Fibroblast of skin of right quadriceps (primary cell): ENCODE measurements at regions not wholly inside any gene's neighbourhood (a gene's known extent, or its start where the extent isn't known, plus 50 kb on each side); places are given as distances from the start of the nearest gene placed in this dataset.
"Not testable (repeated sequence)": the region's sequence is repeated elsewhere in the genome, so short reads cannot be mapped to it uniquely, and the experiment has no call there.

Experiments
- DNase-seq: peaks from one replicate; pipeline ENCODE4 v3.0.0-alpha.2; 2013

DNA sequence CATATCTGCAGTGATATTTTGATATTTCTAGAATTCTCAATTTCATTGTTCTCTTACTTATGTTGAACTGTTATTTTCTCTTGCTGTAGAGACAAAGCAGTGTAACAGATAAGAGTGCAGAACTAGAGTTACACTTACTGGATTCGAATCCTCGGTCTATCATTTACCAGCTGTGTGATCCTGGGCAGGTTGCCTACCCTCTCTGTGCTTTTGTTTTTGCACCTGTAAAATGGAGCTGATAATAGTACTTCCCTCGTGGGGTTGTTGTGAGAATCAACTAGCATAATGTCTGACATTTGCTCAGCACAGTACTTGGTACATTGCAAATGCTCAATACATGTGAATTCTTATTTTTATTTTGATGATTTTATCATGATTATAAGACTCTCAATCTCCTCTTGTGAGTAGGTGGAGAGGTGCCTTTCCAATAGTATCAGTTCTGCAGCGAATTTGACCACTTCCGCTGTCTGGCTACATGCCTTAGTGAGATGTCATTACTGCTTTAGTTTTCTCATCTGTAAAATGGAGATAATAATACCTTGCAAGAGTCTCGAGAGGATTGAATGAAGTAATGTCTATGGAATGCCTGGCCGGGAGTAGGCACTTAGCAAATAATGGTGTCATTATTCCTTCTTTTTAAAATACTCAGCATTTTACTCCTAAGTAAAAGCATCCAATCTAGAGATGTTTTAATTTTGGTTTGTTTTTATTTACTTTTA, 312.2 kb upstream of the MAF start:
- no peak for DNase-seq

DNA sequence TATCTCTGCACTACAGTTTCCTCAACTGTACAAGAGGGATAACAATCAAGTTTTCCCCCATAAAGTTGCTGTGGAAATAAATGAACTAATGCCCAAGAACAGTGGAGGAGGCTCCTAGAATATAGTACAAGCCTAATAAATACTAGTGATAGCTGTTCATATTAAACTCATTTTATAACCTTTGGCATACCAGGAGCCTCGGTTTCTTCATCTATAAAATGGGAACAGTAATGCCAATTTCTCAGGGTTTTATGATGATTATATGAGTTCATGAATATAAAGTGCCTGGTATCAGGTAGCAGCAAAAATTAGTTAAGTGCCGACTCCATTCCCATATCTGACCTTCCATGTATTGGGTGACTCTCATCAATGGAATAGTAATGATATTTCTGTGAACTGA, 311.1 kb upstream of the MAF start:
- DNase-seq = no peak

DNA sequence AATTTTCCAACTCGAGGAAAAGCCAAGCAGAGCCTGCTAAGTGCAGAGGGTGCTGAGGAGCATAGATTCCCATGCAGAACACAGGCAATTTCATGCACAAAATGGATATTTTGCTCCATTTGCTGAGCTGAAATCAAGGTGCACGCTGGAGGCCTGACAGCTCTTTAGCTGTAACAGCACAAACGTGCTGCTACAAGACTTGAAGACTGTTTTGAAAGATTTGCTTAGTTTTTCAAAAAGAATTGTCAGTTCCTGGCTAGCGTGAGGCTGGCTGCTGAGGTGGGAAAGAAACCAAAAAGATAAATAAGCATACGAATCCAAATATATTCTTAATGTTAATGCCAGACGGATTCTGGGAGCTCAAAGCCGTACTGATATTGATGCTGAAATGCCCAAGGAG, 309.0 kb upstream of the MAF start:
- no peak for DNase-seq

DNA sequence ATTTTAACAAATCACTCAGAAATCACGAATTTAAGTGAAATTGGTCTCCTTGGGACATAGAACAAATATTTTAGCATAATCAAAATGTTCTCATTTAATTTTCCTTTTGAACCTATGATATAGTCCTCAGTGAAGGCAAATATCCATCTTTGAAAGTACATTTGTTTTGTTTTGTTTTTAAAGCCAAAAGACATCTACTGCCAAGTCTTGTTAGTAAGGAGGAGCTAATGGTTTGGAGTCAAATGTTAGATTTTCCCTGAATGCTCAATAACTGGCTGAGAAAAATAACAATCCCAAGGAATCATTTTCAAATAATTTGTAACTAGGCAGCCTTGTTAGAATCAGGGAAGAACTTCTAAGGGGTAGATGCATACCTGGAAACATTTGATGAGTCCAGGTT, 302.9 kb upstream of the MAF start:
- DNase-seq = no peak

DNA sequence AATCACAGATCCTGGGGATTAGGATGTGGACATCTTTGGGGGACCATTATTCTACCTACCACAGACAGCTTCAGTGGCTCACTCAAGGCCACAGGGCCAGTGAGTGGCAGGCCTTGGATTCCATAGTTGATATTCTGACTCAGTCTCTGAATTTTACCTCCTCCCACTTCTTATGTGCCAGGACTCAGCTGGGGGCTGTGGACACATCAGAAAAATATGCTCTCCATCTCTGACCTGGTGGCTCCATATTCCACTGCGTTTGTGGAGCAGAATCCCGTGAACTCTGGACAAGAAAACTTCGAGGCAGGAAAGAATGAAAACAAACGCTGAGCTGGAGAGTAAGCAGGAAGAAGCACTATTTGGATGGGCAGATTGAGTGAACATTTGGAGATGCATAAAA, 301.8 kb upstream of the MAF start:
- DNase-seq = no peak

DNA sequence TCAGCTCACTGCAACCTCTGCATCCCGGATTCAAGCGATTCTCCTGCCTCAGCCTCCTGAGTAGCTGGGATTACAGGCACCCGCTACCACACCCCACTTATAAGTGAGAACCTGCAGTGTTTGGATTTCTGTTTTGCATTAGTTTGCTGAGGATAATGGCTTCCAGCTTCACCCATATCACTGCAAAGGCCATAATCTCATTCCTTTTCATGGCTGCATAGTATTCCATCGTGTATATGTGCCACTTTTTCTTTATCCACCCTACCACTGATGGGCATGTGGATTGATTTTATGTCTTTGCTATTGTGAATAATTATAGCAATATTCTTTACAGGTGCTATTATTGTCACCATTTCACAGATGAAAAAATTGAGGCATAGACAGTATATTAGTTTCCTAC, 301.0 kb upstream of the MAF start:
- DNase-seq = no peak

DNA sequence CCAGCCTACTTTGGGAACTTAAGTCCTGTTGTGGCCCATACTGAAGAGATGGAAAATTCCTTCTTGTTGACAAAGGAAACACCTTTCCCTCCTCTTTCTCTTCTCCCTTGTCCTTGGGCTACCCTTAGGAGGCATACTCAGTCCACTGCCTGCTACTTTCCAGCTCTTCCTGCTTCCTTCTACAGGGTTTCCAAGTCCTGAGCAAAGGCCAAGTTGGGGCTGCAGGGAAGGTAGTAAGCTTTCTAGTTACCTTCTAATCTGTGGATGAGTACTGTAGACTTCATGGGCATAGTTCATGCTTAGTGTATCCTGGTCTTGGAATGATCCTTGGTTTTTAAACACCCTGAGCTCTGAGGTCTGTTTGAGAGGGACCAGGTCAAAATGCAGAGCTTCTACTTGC, 299.2 kb upstream of the MAF start:
- DNase-seq = no peak

DNA sequence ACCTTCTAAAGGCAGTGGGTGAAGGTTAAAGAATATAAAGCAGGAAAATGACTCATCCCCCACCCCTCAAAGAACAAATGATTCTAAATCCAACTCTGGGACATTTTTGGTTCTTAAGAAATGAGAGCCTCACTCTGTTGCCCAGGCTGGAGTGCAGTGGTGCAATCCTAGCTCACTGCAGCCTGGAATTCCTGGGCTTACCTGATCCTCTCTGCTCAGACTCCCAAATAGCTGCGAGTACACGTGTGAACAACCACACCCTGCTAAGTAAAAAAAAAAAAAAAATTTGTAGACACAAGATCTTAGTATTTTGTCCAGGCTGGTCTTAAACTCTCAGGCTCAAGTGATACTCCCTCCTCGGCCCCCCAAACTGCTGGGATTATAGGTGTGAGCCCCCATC, 298.8 kb upstream of the MAF start:
- DNase-seq = no peak

DNA sequence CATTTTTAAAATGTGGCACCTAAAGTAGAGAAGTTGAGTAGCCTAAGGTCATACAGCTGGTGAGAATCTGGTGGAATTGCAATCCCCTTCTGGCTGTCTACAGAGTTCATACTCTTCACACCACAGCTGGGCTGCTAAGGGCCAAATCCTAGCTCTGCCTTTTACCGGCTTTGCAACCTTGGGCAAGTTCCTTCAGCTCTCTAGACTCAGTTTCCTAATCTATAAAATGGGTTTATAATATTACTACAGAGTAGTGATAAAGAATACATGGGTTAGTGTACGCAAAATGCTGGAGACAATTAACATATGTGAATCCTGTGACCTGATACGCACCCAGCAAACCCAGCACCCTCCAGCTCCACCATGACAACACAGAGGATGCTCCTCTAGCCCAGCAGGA, 298.2 kb upstream of the MAF start:
- DNase-seq = no peak

DNA sequence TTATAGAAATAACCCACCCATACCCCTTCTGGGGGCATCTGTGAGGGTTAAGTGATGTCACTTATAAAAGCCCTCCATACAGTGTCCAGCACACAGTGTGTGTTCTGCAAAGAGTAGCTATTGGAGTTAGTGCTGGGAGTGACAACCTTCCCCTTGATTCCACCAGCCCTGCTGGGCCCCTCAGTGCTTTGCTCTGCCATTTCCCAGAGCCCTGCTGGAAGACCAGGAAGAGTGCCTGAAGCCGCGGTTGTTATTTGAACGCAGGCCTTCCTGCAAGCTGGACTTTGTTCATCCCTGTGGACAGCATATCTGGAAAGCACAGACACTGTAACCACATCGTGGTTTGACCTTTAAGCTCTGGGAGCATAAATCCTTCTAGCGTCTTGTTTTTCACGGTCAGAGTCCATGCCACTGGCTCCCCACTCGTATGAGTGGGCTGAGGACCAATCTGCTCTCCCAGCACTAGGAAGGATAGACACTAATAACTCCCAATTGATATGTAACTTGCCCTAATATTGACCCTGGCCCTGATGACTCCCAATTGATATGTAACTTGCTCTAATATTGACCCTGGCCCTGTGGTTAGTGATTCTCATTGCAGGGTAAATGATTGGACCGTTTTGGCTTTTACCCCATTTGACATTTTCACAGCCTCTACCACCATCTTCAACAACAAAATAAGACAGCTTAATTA, 297.1 kb upstream of the MAF start:
- no peak for DNase-seq

DNA sequence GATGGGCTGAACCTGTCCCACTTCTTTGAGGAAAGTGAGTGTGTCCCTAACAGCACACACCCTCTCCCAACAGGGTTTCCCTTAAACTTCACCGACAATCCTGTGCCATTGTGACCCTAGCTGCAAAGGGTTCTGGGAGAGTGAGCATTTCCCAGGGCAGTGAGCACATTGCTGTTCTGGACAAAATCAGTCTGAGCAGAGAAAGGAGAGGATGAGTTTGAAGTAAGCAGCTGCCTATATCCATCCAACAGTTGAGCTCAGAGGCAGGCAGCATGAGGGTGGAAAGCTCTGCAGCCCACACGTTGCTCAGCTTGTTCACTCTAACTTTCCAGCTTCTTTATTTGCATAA, 296.5 kb upstream of the MAF start:
- no peak for DNase-seq

DNA sequence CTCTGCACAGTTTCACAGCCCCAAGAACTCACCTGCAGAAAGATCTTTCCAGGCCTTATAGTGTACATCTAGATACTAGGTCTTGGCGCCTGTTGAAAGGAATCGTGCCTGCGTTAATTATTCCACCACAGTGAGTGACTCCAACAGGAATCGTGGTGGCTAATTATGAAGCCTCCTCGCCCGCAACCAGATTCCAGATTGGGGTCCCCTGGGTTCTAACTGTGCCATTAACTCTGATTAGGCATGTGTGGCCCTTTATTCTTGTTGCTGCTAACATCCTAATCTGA, 295.3 kb upstream of the MAF start:
- no peak for DNase-seq

DNA sequence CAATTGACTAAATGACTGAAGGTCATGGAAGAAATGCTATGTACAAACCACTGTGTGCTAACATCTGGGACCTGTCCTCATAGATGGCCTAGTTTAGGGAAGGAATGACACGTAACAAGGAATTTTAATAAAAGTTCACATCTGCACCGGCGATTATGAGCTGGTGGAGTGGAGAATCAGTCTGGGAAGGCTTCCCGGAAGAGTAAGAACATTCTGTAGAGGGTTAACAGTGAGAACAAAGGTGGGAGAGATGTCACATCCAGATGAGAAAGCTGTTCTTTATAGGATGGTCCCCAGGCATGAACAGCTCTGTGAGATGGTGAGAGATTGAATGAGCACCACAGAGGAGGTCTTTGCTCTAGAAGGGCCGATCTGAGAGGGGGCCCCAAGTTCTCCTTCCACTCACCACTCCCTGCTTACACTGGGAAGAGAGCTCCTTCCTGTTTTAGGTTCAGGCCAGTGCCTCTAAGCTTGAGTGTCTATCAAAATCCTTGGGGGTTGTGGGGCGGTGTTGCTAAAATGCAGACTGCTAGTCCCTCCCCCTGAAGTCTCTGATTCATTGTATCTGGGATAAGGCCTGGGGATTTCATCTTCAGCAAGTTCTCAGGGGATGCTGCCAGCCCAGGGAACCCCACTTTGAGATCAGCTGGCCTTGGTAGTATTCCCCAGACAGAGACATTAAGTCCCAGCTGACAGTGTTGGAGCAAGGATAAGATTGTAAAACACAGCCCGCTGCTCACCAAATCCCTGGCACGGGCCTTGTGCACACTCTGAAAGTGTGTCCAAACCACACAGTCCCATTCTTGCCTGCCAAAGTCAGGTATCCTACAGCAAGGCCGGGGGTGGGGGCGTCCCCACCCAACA, 294.7 kb upstream of the MAF start:
- DNase-seq = no peak

DNA sequence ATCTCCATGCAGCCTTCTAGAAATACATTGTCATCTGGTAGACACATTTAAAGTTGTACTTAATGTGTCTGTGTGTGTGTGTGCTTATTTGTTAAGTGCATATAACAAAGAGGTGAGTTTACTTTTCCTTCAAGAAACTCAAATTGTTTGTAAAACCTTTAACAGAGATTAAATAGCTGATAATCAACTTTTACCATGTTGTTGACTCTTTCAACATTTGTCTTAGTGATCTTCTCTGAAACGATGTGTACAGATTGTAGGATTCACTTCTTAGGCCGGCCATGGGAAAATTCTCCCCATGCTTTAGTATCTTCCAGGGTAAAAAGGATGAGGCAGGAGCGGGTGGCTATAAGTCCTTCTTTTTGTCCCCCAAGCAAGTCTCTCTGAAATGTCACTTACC, 292.9 kb upstream of the MAF start:
- no peak for DNase-seq

DNA sequence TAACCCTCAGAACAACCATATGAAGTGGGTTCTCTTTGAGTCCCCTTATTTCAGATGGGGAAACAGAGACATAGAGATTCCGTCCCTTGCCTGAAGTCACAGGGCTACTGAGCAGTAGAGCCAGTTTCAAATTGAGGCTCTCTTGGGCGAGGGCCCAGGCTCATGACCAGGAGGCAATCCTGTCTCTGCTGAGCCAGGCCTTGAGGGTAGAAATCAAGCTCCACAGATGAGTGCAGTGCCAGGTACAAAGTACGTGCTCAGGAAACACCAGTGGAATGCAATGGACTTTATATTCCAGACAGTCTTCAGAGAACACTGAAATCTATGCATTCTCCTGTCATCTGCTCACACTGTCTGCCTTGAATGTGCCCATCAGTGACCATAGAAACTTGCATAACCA, 291.7 kb upstream of the MAF start:
- DNase-seq = no peak

DNA sequence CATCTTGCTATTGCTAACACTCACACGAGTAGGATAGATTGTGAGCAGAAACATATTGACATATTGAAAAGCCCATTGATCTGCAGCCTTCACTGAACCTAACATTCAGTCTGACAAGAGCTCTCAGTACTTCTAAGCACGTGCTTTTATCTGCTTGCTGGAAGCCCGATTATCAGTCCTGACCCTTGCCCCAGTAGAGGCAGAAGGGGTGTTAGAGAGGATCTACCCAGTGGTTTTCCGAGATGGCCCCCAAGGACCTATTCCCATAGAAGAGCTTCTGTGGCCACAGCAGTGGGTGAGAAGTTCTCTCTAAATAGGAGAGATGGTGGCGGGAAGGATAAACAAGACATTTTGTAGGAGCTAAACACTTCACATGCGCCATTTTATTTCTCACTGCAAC, 290.9 kb upstream of the MAF start:
- DNase-seq = no peak

DNA sequence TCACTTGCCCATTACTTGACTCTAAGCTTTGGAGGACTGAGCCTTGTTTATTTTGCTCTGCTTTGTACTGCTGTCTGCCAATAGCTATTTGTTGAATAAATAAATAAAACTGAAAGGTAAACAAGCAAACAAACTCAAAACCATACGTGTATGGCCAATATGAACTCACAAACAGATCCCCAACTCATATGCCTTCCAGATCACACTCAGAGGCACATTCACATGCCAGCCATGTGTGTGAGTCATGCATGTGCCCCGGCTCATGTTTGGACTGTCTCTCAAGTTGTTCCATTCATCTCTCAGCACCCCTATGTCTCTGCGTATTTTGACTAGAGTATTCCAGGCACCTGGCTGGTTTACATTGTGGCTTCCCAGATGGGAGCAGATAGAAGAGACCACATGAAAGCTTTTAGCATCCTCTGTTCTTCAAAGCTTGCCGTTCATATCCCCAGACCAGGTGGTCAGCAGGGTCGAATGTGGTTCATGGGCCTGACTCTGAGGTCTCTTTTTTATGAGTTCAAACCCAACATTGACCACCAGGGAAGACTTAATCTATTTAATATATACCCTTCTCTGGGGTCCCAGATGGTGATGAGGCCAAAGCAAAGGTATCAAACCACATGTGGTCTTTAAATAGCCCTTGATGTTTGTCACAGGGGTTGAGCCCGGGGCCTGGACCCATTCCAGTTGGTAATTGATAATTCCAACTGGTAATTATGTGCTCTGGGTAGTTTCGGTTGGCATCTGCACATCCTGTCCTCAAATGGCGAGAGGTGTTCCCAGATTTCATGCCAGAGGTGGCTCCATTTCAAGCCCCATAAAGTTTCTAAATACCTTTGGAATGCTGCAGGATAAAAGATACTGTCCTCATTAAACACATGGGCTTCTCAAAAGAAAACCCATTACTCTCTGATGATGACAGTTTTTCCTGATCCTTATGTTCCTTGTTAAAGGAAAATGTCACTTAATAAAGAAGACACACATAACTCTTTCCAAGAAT, 287.3 kb upstream of the MAF start:
- no peak for DNase-seq

DNA sequence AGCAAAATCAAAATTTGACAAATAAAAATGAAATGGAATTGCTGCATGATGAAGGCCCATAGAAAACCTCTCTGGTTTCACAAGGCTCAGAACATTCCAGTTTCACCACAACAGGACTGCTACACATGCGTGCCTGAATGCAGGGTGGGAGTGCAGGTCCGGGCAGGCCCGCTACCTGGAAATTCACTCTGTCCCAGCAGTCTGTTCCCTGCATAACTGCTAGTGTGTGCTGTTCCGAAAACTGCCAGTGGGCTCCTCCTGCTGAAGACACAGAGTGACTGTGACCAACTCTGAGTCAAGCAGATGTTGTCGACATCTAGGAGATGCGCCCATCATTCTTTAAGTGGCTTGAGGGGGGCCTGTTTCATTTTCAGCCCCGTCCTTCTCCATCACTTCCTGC, 284.8 kb upstream of the MAF start:
- DNase-seq = no peak

DNA sequence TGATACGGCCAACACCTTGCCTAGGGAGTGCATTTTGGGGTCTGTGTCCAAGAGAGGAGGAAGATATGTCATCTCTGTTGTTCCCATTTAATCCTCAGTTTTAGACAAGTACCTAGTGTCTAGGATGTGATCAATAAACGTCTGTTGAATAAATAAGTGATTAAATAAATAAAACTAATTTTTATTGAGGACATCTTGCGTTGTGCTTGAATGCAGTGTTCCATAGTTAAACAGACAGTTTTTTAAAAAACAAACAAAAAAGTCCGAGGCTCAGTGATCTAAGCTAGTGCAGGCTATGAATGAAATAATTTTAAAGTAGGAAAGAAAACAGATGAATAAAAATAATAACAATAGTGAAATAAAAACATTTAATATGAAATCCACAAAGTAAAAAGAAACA, 283.0 kb upstream of the MAF start:
- no peak for DNase-seq

DNA sequence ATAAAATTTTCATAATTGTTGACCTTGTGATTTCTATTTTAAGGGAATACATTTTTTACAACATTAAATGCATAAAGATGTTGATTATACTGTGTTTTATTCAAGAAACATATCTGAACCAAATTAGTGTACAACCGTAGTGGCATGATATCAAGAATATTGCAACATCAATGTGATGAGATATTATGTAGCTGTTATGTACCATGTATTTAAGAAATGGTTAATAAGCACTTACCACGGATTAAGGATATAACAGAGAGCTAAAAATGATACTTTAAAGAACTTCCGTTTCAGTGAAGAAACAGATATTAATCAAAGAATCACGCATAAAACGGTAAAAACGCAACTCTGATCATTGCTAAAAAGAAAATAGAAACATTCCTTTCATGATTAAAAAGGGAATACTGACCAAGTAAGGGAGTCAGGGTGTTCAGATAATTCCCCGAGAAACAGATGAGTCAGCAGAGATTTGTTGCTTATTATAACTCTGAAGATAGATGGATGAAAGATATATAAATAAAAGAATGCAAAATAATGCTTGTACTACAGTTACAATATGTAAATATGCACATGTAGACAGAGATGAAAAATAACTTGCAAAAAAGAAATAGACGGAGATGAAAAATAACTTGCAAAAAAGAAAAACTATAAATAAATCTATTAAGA, 281.9 kb upstream of the MAF start:
- DNase-seq = no peak

DNA sequence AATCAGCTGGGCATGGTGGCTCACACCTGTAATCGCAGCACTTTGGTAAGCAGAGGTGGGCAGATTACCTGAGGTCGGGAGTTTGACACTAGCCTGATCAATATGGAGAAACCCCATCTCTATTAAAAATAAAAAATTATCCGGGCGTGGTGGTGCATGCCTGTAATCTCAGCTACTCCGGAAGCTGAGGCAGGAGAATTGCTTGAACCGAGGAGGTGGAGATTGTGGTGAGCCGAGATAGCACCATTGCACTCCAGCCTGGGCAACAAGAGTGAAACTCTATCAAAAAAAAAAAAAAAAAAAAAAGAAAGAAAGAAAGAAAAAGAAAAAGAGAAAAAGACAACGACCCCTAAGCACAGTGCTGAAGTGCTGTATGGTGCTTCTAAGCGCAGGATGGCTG, 280.6 kb upstream of the MAF start:
- DNase-seq = not testable (repeated sequence)

DNA sequence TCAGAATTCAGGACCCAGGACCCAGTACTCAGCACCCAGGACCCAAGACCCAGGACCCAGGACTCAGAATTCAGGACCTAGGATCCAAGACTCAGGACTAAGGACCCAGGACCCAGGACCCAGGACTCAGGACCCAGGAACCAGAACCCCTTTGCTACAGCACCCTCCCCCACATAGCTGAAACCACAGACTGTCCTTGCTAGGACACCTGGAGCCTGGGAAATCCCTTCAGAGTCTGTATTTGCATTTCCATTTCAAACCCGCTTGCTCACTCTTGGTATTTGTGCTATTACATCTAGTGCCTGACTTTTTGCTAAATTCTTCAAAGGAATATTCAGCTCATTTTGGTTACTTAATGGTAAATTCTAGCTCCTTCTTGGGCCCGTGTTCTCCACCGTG, 275.8 kb upstream of the MAF start:
- no peak for DNase-seq

DNA sequence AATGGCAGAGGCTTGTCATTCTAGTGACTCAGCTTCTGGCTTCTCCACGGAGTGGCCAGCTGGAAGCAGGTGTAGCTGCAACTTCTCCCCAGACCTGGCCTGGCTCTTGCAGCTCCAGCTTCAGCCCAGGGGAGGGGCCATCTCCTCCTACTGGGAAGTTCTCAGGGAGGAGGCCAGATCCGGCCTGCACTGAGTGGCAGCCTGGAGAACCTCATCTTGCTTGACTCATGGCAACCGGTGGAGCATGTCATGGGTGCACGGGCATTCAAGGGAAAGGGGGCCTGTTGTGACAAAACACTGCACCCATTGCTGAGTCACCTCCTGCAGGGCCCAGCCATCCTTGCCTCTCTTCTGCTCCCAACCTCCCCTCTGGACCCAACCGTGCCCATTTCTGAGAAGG, 273.9 kb upstream of the MAF start:
- DNase-seq = no peak
